HG03095 (cell line): ENCODE measurements at regions not wholly inside any gene's neighbourhood (a gene's known extent, or its start where the extent isn't known, plus 50 kb on each side); places are given as distances from the start of the nearest gene placed in this dataset.

Source experiments
- ATAC-seq: cut with Tn5 transposase; IDR thresholded peaks from one replicate; pipeline ENCODE4 v1.9.1; 2021; ENCODE audit warnings: moderate library complexity; ENCODE audit not compliant: unreplicated experiment

DNA sequence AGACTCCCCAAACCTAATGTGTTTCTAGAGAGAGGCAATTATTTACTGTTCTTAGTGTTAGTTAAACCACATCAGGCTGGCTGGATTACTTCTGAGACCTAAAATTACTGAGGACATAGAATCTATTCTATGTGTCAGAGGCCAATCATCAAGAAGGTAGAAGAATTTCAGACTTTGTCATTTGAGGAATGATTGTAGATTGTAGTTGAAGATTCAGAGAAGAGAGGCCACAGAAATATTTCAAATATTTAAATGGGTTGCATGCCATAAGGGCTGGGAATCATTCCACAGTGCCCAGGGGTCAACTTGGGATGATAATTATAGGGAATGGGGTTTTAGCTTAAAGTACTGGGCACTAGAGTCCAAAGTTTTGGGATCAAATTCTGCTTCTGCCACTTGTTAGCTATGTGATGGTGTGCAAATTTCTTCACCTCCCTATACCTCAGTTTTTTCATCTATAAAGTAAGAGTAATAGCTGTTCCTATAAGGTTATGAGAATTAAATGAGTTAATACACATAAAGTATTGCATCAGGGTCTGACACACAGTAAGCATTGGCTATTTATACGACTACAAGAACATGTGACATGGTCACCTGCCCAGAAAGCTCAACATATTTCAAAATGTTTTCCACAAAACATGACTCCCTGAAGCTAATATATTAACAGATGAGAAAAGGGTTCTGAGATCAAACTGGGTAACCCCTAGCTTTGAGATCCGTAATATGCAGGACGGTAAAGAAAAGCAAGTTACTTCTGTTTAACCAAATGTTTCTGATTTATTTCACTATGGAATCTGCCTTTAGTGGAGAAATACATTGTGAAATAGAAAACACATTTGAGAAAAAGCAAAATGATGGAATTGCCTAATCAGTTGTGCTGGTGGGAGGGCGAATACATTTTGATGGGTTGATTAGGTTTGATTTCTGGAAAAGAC is 69.7 kb upstream of the SPAG17 start:
- no peak for ATAC-seq

DNA sequence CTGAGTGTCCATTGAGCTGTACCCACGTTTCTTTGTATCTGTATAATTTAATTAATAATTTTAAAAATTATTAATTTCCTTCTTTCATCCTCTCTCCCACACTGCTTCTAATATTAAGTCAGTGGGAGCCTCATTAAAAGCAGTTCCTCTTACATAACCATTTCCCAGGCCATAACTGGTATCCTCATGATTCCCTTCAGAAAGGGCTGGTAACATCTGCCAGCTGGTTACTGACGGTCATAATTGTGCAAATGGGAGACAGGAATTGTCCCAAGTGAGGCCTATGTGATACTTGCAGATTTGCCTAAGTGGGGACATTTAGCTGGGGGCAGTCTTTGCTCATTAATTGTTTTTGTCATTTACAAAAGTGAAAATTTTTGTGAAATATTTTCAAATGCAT is 69.0 kb upstream of the SPAG17 start:
- no peak for ATAC-seq

DNA sequence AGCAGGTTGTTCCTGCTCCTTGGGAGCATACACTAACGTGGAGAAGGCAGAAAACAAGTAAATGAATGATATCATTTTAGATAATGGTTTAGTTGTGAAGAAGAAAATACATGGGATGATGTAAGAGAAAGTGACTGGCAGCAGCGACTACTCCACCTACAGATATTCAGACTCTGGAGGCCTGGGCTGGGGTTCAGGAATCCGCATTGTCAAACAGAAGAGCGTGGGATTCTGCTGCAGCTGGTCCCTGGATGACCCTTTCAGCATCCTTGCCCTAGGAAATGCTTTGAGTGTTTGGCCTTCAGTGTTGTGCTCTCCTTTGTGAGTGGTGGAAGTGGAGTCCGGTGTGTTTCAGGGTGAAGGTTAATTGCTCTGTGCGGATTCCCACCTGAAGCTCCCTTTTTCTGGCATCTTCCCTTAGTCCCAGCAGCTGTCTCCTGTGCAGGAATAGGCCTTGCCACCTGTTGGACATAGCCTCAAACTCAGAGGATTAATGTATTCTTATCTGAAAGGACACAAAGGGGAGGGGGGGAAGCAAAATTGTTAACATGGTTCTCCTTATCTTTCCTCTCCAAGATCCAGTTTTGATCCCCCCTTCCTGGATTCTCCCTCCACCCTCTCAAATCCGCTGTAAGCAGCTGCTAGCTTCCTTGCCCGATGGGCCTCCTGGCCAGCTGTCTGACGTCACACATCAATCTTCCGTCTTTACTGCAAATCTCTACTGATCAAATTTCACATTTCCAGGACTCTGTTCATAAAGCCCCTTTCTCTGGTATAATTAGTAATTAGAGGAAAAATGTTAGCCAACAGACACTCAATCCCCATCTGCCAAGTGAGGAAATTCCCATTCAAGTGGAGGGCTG is 68.3 kb upstream of the SPAG17 start:
- ATAC-seq, result no peak

DNA sequence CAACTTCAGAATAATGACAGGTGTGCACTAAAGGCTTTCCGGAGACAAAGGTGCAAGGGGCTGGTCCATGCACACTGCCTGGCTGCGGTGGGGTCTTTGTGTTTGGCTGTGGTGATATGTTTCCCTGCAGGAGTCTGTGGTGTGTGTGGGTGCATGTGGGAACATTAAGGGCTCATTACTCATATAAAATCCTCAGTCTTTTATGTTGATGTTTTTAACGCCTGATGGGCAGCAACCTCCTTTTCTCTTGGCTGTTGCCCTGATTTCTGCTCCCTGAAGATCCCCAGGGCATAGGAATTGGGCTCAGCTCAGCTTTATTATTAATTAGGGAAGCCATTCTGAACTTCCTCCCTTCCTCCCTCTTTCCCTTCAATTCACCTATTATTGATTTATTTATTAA is 67.6 kb upstream of the SPAG17 start:
- ATAC-seq, result no peak

DNA sequence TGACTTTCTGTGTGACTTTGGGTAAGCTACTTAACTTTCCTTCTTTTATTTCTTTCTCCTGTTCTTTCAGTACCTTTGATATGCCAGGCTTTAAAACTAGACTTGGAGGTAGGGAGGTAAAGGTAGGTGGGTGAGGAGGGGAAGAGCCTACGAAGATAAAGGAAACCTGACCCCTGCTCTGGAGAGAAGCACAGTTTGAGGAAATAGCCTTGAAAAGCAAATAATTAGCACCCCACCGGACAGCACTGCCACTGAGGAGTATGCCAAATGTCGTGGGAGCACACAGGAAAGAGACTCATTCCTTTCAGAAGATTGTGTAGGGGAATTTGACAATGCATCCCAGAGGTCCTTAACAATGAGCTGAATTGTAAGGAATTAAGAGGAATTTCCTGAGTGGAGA is 65.2 kb upstream of the SPAG17 start:
- ATAC-seq, result no peak

DNA sequence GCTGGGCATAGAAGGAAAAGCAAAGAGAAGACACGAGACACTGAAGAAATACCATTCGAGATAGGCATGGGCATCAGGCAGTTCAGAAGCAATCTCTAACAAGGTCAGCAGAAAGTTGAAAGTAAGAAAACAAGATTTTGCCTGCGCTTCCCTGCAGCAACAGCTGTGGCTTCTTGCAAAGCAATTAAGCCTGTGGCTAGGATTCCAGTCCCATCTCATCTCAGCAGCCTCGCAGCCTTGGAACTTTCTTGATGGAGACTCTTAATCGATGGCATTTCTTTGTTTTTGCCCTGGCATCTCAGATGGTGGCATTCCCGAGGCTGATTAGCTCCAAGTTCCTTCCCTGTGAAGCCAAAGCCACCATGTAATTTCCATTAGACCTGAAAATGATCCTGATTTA is 64.6 kb upstream of the SPAG17 start:
- no peak for ATAC-seq

DNA sequence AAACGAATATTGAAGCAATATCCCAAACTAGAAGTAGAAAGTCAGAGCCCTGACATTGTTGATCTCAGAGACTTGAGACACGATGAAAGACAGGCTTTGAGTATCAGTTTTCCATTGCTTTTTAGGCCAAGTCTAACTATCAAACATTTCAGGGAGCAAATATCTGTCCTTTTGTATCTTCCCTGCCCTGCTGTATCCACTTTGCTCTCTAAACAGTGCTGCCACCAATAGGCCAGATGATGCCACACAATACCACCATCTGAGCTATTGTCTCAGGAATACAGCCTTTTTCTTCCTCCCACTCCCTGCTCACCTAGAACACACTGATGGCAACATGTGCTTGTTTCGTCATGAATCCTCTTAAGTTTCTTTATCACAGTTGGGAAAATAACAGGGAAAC is 62.6 kb upstream of the SPAG17 start:
- ATAC-seq, result no peak

DNA sequence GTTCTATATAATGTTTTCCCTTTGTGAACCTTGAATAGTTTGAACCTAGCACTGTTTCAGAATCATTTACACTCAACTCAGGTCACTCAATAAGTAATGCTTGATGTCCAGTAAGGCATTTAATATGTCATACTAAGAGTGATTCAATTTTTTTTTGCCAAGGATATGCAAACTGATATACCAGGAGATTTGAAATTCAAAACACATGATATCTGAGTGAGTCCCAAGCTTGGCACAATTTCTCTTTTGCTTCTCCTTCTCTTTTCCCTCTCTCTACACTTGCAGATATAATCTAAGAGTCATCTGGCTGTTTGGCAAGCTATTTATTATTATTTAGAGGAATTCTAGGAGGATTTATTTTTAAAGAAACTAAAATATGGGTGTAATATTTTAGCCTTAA is 61.6 kb upstream of the SPAG17 start:
- no peak for ATAC-seq

DNA sequence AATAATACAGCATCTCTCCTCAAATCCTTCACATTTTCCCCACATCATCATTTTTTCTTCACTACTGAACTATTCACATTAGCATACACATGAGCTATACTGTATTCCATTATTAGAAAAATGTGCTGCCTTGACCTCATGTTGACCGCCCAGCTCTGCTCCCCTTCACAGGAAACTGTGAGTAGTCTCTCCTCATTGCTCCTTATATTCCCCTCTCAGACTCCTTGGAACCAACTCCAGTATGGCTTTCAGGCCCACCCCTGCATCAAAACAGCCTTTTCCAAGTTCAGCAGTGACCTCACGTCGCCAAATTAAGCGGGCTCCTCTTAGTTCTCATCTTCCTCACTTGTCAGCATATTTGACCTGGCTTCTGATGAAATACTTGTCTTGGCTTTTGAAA is 59.2 kb upstream of the SPAG17 start:
- no peak for ATAC-seq

DNA sequence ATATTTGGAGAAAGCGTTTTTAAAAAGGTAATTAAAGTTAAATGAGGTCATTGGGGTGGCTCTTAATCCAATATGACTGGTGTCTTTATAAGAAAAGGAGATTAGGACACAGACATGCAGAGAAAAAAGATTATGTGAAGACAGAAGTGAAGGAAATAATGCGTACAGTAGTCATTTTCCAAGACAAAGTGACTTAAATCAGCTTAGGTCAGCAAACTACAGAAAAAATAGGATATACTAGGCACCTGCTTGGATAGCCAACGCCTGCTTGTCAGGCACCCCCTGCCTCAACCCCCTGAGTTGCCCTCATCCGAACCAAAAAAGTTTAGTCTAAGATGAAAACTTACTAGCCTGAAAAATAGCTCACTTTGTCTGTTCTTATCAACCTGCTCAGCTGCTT is 58.2 kb upstream of the SPAG17 start:
- no peak for ATAC-seq
